NCI-H2171 (cell line): ENCODE measurements at regions not wholly inside any gene's neighbourhood (a gene's known extent, or its start where the extent isn't known, plus 50 kb on each side); places are given as distances from the start of the nearest gene placed in this dataset.
"Not testable (repeated sequence)": the region's sequence is repeated elsewhere in the genome, so short reads cannot be mapped to it uniquely, and the experiment has no call there.

Experiments used
- DNase-seq: peaks from one replicate; lab custom pipeline; 2025; lab: John Stamatoyannopoulos, UW

GRCh38 chr6:67878216-67878615 lies 756.9 kb upstream of the ADGRB3 start:
- DNase-seq = not testable (repeated sequence)

GRCh38 chr6:67877288-67877687 lies 757.8 kb upstream of the ADGRB3 start:
- no peak for DNase-seq

DNA sequence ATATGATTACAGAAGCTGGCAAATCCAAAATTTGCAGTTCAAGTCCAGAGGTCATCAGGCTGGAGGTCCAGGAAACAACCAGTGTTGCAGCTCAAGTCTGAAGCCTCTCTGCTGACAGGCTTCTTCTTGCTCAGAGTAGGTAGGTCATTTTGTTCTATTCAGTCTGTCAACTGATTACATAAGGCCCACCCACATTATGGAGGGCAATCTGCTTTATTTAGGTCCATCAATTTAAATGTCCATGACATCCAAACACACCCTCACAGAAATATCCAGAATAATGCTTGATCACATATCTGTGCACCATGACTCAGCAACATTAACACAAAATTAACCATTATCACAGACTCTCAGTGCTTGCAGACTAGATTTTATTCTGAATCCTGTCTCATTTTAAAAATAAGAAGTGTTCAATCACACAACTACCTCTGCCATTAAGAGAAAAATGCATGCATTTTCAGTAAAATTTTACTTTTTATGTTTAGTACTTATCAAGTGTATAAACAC lies 759.2 kb upstream of the ADGRB3 start:
- no peak for DNase-seq

- DNase-seq = no peak
Measured at GRCh38 chr6:67870321-67870720, 764.8 kb upstream of the ADGRB3 start.

DNA sequence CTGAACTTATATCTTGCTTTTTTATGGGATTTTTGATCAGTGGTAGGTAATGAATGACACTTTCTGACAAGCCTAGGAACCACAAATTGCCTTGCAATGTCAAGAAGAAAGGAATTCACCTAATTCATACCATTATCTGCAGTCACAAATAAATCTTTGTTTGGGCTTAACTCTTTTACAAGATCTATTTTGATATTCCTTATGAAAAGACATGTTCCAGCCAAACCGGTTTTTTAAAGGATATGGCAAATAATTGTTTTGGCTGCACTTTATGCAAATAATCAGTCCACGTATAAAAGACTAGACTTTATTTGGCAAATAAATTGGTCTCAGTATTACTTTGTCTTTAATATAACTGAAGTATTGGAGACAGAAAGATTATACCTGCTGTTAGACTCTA lies 771.7 kb upstream of the ADGRB3 start:
- no peak for DNase-seq

DNA sequence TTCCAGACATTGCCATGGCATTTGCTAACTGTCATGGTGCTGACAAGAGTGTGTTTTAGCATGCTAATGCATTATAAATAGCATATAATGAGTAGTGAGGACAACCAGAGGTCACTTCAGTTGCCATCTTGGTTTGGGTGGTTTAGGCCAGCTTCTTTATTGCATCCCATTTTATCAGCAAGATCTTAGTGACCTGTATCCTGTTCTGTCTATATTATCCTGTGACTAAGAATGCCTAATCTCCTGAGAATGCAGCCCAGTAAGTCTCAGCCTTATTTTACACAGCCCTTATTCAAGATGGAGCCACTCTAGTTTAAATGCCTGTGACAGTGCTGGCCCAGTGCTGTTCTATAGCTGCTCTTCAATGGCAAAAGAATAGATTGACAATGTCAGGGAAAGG lies 781.0 kb upstream of the ADGRB3 start:
- DNase-seq = no peak

DNA sequence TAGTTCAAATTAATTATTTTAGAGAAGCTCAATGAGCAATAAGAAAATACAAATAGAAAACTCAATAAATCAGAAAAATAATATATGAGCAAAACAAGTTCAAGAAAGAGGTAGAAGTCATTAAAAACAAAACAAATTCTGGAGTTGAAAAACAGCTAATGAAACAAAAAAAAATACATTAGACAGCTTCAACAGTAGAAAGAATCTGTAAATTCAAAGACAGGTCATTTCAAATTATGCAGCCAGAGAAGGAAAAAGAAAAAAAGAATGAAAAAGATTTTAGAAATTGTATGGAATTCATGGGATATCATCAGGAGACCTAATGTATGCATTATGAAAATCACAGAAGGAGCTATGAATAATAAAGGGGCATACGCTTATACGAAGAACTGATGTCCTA lies 795.3 kb upstream of the ADGRB3 start:
- DNase-seq = no peak

- no peak for DNase-seq
Measured at GRCh38 chr6:67825201-67825895, 809.7 kb upstream of the ADGRB3 start.

GRCh38 chr6:67818322-67818721 lies 816.8 kb upstream of the ADGRB3 start:
- DNase-seq = no peak

DNA sequence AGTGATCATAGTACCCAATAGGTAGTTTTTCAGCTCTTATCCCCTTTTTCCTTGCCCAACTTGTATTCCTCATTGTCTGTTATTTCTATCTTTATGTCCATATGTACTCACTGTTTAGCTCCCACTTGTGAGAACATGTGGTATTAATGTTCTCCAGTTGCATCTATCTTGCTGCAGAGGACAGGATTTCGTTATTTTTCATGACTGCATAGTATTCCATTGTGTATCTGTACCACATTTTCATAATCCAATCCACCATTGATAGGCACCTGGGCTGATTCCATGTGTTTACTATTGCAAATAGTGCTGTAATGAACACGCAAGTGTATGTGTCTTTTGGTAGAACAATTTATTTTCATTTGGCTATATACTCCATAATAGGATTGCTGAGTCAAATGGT lies 819.5 kb upstream of the ADGRB3 start:
- no peak for DNase-seq

- no peak for DNase-seq
Measured at GRCh38 chr6:67814262-67814661, 820.8 kb upstream of the ADGRB3 start.

- no peak for DNase-seq
Measured at GRCh38 chr6:67812693-67813092, 822.4 kb upstream of the ADGRB3 start.

- no peak for DNase-seq
Measured at GRCh38 chr6:67812125-67812524, 823.0 kb upstream of the ADGRB3 start.

DNA sequence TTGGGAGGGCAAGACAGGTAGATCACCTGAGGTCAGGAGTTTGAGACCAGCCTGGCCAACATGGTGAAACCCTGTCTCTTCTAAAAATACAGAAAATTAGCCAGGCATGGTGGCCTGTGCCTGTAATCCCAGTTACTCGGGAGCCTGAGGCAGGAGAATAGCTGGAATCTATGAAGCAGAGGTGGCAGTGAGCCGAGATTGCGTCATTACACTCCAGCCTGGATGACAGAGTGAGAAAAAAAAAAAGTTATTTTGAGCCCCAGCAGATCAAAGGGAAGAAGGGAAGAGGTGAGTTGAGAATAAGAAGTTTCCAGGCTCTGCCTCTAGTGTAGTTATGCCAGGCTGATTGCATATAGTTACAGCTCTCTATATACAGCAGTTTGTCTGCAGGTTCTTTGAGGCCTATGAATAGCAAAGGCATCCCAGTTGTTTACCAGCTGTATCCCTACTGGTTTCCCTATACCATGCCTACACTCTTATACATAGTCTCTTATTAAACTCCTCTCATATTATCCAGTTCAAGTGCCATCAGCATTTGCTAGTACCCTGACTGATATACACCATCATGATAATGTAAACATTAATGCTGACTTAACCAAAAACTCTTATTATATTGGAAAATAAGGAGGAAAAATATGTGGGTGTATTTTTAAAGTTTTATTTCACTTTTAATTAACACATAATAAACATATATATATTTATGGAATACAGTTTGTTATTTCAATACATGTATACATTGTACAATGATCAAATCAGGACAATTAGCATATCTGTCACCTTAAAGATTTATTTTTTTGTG lies 823.6 kb upstream of the ADGRB3 start:
- no peak for DNase-seq

DNA sequence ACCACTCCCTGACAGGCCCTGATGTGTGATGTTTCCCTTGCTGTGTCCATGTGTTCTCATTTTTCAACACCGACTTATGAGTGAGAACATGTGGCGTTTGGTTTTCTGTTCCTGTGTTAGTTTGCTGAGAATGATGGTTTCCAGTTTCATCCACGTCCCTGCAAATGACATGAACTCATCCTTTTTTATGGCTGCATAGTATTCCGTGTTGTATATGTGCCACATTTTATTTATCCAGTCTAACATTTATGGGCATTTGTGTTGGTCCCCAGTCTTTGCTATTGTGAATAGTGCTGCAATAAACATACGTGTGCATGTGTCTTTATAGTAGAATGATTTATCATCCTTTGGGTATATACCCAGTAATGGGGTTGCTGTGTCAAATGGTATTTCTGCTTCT lies 830.3 kb upstream of the ADGRB3 start:
- DNase-seq = not testable (repeated sequence)

GRCh38 chr6:67802771-67803170 lies 832.3 kb upstream of the ADGRB3 start:
- DNase-seq = no peak

DNA sequence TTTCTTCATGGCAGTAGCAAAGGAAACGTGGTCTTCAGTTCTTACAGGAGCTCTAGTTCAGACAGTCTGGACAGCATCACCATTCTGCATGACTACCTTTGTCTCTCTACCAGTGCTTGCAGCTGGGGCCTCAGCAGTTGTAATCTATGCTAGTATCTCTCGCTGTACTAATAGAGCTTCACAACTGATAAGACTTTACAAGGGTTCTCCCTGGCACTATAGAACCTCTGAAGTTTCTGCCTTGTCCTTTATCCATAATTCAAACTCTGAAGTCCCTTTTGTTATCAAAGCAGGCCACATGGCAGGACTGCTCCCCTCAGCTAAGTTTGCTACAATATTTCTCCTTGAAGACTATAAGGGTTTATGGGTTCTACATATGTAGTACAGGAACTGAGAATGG lies 842.1 kb upstream of the ADGRB3 start:
- DNase-seq = no peak

DNA sequence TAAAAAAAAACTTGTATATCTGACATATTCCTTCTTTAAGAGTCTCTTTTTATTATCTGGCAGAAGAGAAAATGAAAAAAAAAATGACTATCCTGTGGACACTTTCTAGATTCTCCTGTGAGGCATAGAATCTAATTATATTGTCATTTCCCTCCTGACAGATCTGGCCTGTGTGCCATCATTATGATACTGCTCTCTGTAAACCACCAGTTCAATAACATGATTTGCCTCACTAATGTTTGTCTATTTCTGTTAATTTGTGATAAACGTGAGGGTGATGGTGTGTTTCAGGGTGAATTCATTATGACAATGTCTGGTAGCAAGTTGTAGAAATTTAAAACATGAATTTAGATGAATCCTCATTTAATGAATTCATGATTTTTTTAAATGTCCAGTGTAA lies 844.5 kb upstream of the ADGRB3 start:
- no peak for DNase-seq

GRCh38 chr6:67787119-67787518 lies 848.0 kb upstream of the ADGRB3 start:
- not testable (repeated sequence) for DNase-seq

DNA sequence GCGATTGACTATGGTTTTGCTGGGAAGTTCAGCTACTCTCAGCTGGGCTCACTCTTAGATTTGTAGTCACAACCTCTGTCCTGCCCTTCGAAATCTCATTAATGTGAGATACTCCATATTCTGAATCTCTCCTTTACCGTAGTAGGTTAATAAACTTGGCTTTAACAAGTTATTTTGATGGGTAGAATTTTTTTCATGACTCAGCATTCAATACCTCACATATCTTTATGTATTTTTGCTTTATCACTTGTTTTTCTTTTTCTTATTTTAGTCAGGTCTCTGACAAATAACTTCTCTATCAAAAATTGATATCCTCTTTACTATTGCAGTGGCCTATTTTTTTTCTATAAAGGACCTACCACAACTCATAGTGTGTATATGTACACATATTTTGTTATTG lies 855.2 kb upstream of the ADGRB3 start:
- no peak for DNase-seq

- no peak for DNase-seq
Measured at GRCh38 chr6:67775333-67775732, 859.7 kb upstream of the ADGRB3 start.

DNA sequence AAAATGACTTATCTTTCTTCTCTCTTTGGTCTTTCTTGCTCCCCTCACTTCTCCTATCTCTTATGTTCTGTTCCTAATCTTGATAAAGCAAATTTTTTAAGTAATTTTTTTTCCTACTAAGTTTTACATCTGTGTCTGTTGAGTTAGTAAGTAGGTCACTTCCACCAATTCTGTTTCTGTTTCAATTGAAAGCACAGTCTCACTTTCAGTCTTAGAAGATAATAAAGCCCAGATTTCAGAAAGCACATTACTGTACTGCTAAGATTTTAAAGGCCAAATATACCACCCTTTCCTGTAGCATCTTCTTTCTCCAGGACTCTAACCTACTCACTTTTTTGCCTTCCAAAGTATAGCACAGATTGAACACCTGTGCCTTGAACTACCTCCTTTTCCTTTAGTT lies 866.1 kb upstream of the ADGRB3 start:
- DNase-seq = no peak

- DNase-seq = not testable (repeated sequence)
Measured at GRCh38 chr6:67767046-67767822, 867.8 kb upstream of the ADGRB3 start.
